ENCODE measurements at regions not wholly inside any gene's neighbourhood (a gene's known extent, or its start where the extent isn't known, plus 50 kb on each side); places are given as distances from the start of the nearest gene placed in this dataset.

- no peaks in the 10 kb centered on the region for H3K4me1 ChIP-seq
- H3K36me3 ChIP-seq = no peaks in the 10 kb centered on the region
- no peak overlapping the region for H3K4me3 ChIP-seq
- intact Hi-C loops (cut with micrococcal nuclease) = no loop called here
- DNase-seq = no peak
- H3K27ac ChIP-seq (replicated peaks) = no peak overlapping the region
- H3K27me3 ChIP-seq (ENCODE audit: low read depth) = no peaks in the 10 kb centered on the region
- no peak for TF ChIP-seq CTCF (IDR thresholded peaks at IDR 0.05; ENCODE audit: borderline replicate concordance)
- no peaks in the 10 kb centered on the region for H3K9me3 ChIP-seq (replicated peaks)
Observed at GRCh38 chr5:53333160-53333559, 147.3 kb upstream of the FST start.

- Histone ChIP-seq H3K9me3 (replicated peaks) (no peaks in the 10 kb centered on the region), H3K36me3 (no peaks in the 10 kb centered on the region), H3K4me1 (no peaks in the 10 kb centered on the region), H3K27me3 (ENCODE audit: low read depth) (no peaks in the 10 kb centered on the region), H3K4me3 (no peak overlapping the region), H3K27ac (replicated peaks) (no peak overlapping the region)
- TF ChIP-seq CTCF (IDR thresholded peaks at IDR 0.05; ENCODE audit: borderline replicate concordance) = no peak
- intact Hi-C loops (cut with micrococcal nuclease) = no loop called here
- DNase-seq = no peak
Observed at GRCh38 chr5:53334431-53334941, 145.9 kb upstream of the FST start.

GRCh38 chr5:53335115-53335514 lies 145.3 kb upstream of the FST start:
- H3K4me3 ChIP-seq = no peak overlapping the region

GRCh38 chr5:53337827-53338226 lies 142.6 kb upstream of the FST start:
- Histone ChIP-seq H3K36me3 (no peaks in the 10 kb centered on the region), H3K27me3 (ENCODE audit: low read depth) (no peaks in the 10 kb centered on the region), H3K9me3 (replicated peaks) (no peaks in the 10 kb centered on the region), H3K4me3 (no peak overlapping the region), H3K27ac (replicated peaks) (no peak overlapping the region), H3K4me1 (no peaks in the 10 kb centered on the region)
- intact Hi-C loops (cut with micrococcal nuclease) = no loop called here
- TF ChIP-seq CTCF (IDR thresholded peaks at IDR 0.05; ENCODE audit: borderline replicate concordance) = no peak
- no peak for DNase-seq

More at GRCh38 chr5:53335115-53335514, 145.3 kb upstream of the FST start:
- no peaks in the 10 kb centered on the region for H3K4me1 ChIP-seq
- H3K36me3 ChIP-seq = no peaks in the 10 kb centered on the region
- no peak for TF ChIP-seq CTCF (IDR thresholded peaks at IDR 0.05; ENCODE audit: borderline replicate concordance)
- no peak for DNase-seq
- H3K9me3 ChIP-seq (replicated peaks) = no peaks in the 10 kb centered on the region
- no peak overlapping the region for H3K27ac ChIP-seq (replicated peaks)
- H3K27me3 ChIP-seq (ENCODE audit: low read depth) = no peaks in the 10 kb centered on the region
- intact Hi-C loops (cut with micrococcal nuclease) = no loop called here

- TF ChIP-seq CTCF (IDR thresholded peaks at IDR 0.05; ENCODE audit: borderline replicate concordance) = no peak
- peaks cover 4% of the 10 kb centered on the region for H3K9me3 ChIP-seq (replicated peaks)
- no peaks in the 10 kb centered on the region for H3K36me3 ChIP-seq
- no peak overlapping the region for H3K4me3 ChIP-seq
- no peak overlapping the region for H3K27ac ChIP-seq (replicated peaks)
- no peaks in the 10 kb centered on the region for H3K27me3 ChIP-seq (ENCODE audit: low read depth)
- H3K4me1 ChIP-seq = no peaks in the 10 kb centered on the region
- intact Hi-C loops (cut with micrococcal nuclease) = no loop called here
- DNase-seq = no peak
Observed at GRCh38 chr5:53338971-53339370, 141.5 kb upstream of the FST start.

Measured in left ventricle myocardium inferior (tissue), 1 donor.